Neural progenitor cell (in vitro differentiated cells): ENCODE measurements at regions not wholly inside any gene's neighbourhood (a gene's known extent, or its start where the extent isn't known, plus 50 kb on each side); places are given as distances from the start of the nearest gene placed in this dataset.

Source experiments
- EZH2 ChIP-seq: fragments of 200-600 bp; sonication (generic); IDR thresholded peaks from 2 replicates; pipeline ENCODE4 v1.6.1; 2017; ENCODE audit warnings: antibody characterized with exemption, mild to moderate bottlenecking, moderate library complexity
- TF ChIP-seq, protein P1 (sequence below): fragments of 200-600 bp; sonication (generic); IDR thresholded peaks from 2 replicates; pipeline ENCODE4 v1.5.1; 2017; ENCODE audit warnings: antibody characterized with exemption, mild to moderate bottlenecking

DNA sequence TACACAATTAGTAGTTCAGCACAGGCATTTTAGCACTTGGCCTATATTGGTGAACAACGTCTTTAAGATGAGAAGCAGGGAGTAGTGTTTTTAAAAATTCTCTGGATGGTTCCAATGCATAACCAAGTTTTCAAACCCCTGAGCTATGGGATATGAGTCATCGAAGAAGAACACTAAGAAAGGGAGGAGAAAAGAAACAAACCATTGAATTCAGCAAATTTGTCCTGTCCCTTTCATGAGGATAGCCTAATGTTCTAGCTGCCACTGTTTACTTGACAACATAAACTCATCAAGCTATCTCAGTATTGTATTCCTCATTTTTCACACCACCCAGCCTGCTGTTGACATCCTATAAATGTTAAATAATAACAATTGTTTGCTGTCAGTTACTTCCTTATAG is 158.0 kb downstream of the BARD1 start:
- TF ChIP-seq, protein P1, sequence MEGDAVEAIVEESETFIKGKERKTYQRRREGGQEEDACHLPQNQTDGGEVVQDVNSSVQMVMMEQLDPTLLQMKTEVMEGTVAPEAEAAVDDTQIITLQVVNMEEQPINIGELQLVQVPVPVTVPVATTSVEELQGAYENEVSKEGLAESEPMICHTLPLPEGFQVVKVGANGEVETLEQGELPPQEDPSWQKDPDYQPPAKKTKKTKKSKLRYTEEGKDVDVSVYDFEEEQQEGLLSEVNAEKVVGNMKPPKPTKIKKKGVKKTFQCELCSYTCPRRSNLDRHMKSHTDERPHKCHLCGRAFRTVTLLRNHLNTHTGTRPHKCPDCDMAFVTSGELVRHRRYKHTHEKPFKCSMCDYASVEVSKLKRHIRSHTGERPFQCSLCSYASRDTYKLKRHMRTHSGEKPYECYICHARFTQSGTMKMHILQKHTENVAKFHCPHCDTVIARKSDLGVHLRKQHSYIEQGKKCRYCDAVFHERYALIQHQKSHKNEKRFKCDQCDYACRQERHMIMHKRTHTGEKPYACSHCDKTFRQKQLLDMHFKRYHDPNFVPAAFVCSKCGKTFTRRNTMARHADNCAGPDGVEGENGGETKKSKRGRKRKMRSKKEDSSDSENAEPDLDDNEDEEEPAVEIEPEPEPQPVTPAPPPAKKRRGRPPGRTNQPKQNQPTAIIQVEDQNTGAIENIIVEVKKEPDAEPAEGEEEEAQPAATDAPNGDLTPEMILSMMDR = no peak
- TF ChIP-seq EZH2 = no peak
